Transverse colon (tissue), 4 donors: ENCODE measurements at regions not wholly inside any gene's neighbourhood (a gene's known extent, or its start where the extent isn't known, plus 50 kb on each side); places are given as distances from the start of the nearest gene placed in this dataset.

Source experiments
- DNase-seq: peaks from one replicate; pipeline ENCODE4 v3.0.0-alpha.2; 2019
- H3K27ac ChIP-seq, 4 donors: fragments of 200-600 bp; sonication (generic); 2 replicates each; pipeline ENCODE4 v1.5.1; 2016 to 2018; ENCODE audit warnings: inconsistent platforms in 4 of 4
- H3K27me3 ChIP-seq: fragments of 200-600 bp; sonication (generic); 2 replicates; pipeline ENCODE4 v1.5.1; 2017; ENCODE audit warnings: inconsistent platforms
- H3K36me3 ChIP-seq, 4 donors: fragments of 200-600 bp; sonication (generic); 2 replicates each; pipeline ENCODE4 v1.5.1; 2017 to 2019; ENCODE audit warnings: inconsistent platforms in 4 of 4
- H3K4me1 ChIP-seq, 4 donors: fragments of 200-600 bp; sonication (generic); 2 replicates each; pipeline ENCODE4 v1.5.1; 2017 to 2020; ENCODE audit warnings: inconsistent platforms in 4 of 4
- H3K4me3 ChIP-seq, 4 donors: fragments of 200-600 bp; sonication (generic); 1 replicate in 1 of 4; 2 replicates in 3 of 4; pipeline versions ENCODE4 v1.5.1 to v1.6.1; 2017 to 2019; ENCODE audit warnings: inconsistent platforms in 4 of 4
- H3K9me3 ChIP-seq, 2 donors: fragments of 200-600 bp; sonication (generic); 2 replicates each; pipeline ENCODE4 v1.5.1; 2017 to 2019; ENCODE audit warnings: inconsistent platforms in 2 of 2
- EP300 ChIP-seq: sonication (generic); formaldehyde crosslinking; IDR thresholded peaks from one replicate; pipeline ENCODE4 v1.6.1; 2017; ENCODE audit warnings: antibody characterized with exemption, low read depth
- POLR2A ChIP-seq: fragments of 450-650 bp; IDR thresholded peaks from one replicate; pipeline ENCODE4 v1.6.1; 2016; ENCODE audit warnings: antibody characterized with exemption, mild to moderate bottlenecking, moderate library complexity
- POLR2AphosphoS5 ChIP-seq, 3 donors: sonication (generic); formaldehyde crosslinking; IDR thresholded peaks; one replicate each; pipeline ENCODE4 v1.6.1; 2016; ENCODE audit warnings: antibody characterized with exemption in 3 of 3
- WGBS, 2 donors: methylation state at CpG; one replicate each; pipeline ENCODE4 v1.1.5; 2018; ENCODE audit warnings: low coverage in 1 of 2; 5-methylcytosine and 5-hydroxymethylcytosine counted together
- in situ Hi-C, 4 donors: fragments of 200-750 bp; cut with MboI; loops; one replicate each; pipeline versions ENCODE4 v1.15.0 to v1.15.1; 2017; ENCODE audit warnings: low sequenced_read_pairs in 3 of 4, low pct_ligation_motif_present in 1 of 4, low pct_unique_long_range_greater_than_20kb in 1 of 4
- intact Hi-C: fragments of 100-400 bp; cut with DNase I; formaldehyde crosslinking; loops from one replicate; pipeline ENCODE4 v1.15.1; 2023; ENCODE audit warnings: low total_unique reads
- TF ChIP-seq, protein P1 (sequence below), 5 experiments: fragments of 200-600 bp in 3 of 5; fragments of 450-650 bp in 2 of 5; sonication (generic) in 3 of 5; IDR thresholded peaks; 1 replicate in 2 of 5; 2 replicates in 3 of 5; pipeline ENCODE4 v1.5.1; 2016 to 2017; ENCODE audit warnings: antibody characterized with exemption in 5 of 5, inconsistent platforms in 3 of 5, mild to moderate bottlenecking in 2 of 5, moderate library complexity in 1 of 5

GRCh38 chr3:154588831-154589230 lies 158.8 kb upstream of the GPR149 start:
- in situ Hi-C loops: no loop called here
- H3K4me1 ChIP-seq: no peaks in the 10 kb centered on the region
- H3K27me3 ChIP-seq: no peaks in the 10 kb centered on the region
- H3K36me3 ChIP-seq: no peaks in the 10 kb centered on the region
- TF ChIP-seq, protein P1, sequence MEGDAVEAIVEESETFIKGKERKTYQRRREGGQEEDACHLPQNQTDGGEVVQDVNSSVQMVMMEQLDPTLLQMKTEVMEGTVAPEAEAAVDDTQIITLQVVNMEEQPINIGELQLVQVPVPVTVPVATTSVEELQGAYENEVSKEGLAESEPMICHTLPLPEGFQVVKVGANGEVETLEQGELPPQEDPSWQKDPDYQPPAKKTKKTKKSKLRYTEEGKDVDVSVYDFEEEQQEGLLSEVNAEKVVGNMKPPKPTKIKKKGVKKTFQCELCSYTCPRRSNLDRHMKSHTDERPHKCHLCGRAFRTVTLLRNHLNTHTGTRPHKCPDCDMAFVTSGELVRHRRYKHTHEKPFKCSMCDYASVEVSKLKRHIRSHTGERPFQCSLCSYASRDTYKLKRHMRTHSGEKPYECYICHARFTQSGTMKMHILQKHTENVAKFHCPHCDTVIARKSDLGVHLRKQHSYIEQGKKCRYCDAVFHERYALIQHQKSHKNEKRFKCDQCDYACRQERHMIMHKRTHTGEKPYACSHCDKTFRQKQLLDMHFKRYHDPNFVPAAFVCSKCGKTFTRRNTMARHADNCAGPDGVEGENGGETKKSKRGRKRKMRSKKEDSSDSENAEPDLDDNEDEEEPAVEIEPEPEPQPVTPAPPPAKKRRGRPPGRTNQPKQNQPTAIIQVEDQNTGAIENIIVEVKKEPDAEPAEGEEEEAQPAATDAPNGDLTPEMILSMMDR (IDR thresholded peaks at IDR 0.05): no peak
- TF ChIP-seq POLR2AphosphoS5 (IDR thresholded peaks at IDR 0.05): no peak
- no peak overlapping the region for H3K4me3 ChIP-seq
- H3K27ac ChIP-seq: no peak overlapping the region
- intact Hi-C loops: no loop called here
- no peaks in the 10 kb centered on the region for H3K9me3 ChIP-seq
- DNase-seq: no peak
- 57 to 75% methylated on average over 2 to 3 of the region's 3 CpGs for WGBS, 2 donors

- Histone ChIP-seq H3K36me3 (no peaks in the 10 kb centered on the region), H3K4me1 (no peaks in the 10 kb centered on the region), H3K9me3 (no peaks in the 10 kb centered on the region), H3K27ac (no peak overlapping the region), H3K27me3 (no peaks in the 10 kb centered on the region), H3K4me3 (no peak overlapping the region)
- no peak for TF ChIP-seq EP300
- TF ChIP-seq, protein P1 (IDR thresholded peaks at IDR 0.05): no peak
- TF ChIP-seq POLR2AphosphoS5 (IDR thresholded peaks at IDR 0.05): no peak
- no peak for TF ChIP-seq POLR2A
- intact Hi-C loops: no loop called here
- in situ Hi-C loops: no loop called here
- no peak for DNase-seq
Observed at GRCh38 chr3:154584974-154585373, 155.0 kb upstream of the GPR149 start.

GRCh38 chr3:154584041-154584440 lies 154.1 kb upstream of the GPR149 start:
- H3K4me1 ChIP-seq: no peaks in the 10 kb centered on the region
- intact Hi-C loops: no loop called here
- DNase-seq: no peak
- no peak overlapping the region for H3K27ac ChIP-seq
- no peaks in the 10 kb centered on the region for H3K27me3 ChIP-seq
- WGBS, 2 donors: 29 to 78% methylated on average over 1 to 4 of the region's 4 CpGs
- in situ Hi-C loops: no loop called here
- no peaks in the 10 kb centered on the region for H3K36me3 ChIP-seq
- no peak overlapping the region for H3K4me3 ChIP-seq
- TF ChIP-seq EP300: no peak
- TF ChIP-seq POLR2A: no peak
- TF ChIP-seq, protein P1 (IDR thresholded peaks at IDR 0.05): no peak
- TF ChIP-seq POLR2AphosphoS5 (IDR thresholded peaks at IDR 0.05): no peak
- H3K9me3 ChIP-seq: no peaks in the 10 kb centered on the region

DNA sequence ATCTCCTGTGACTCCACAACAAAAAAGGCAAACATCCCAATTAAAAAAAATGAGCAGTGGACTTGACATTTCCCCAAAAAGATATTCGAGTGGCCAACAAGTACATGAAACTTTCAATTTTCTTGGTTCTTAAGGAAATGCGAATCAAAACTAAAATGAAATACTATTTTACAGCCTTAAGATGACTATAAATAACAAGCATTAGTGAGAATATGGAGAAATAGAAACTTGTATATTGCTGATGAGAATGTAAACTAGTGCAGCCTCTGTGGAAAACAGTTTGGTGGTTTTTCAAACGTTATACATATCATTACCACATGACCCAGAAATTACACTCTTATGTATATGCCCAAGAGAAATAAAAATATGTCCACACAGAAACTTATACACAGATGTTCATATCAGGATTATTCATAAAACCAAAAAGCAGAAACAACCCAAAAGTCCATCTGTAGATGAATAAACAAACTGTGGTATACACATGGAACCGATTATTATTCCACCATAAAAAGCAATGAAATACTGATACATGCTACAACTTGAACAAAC lies 153.2 kb upstream of the GPR149 start:
- Histone ChIP-seq H3K4me3 (no peak overlapping the region), H3K36me3 (no peaks in the 10 kb centered on the region), H3K9me3 (no peaks in the 10 kb centered on the region), H3K27me3 (no peaks in the 10 kb centered on the region), H3K27ac (no peak overlapping the region), H3K4me1 (no peaks in the 10 kb centered on the region)
- WGBS, 2 donors: 71 to 75% methylated on average over 3 to 4 of the region's 4 CpGs
- no peak for DNase-seq
- TF ChIP-seq, protein P1 (IDR thresholded peaks at IDR 0.05): no peak
- TF ChIP-seq POLR2A (no peak), POLR2AphosphoS5 (IDR thresholded peaks at IDR 0.05) (no peak)
- in situ Hi-C loops: no loop called here
- intact Hi-C loops: no loop called here
